Cardiac fibroblast (primary cell): ENCODE measurements at regions not wholly inside any gene's neighbourhood (a gene's known extent, or its start where the extent isn't known, plus 50 kb on each side); places are given as distances from the start of the nearest gene placed in this dataset.
A peak's percentile ranks its signal among the peaks of the same experiment; 100 is the strongest.
"Not testable (repeated sequence)": the region's sequence is repeated elsewhere in the genome, so short reads cannot be mapped to it uniquely, and the experiment has no call there.

Experiments
- DNase-seq, 2 donors: peaks; one replicate each; pipeline versions ENCODE4 v3.0.0 to v3.0.0-alpha.2; 2010; ENCODE audit warnings: low read depth in 2 of 2
- H3K4me3 ChIP-seq, 2 donors: replicated peaks in 1 of 2; 1 replicate in 1 of 2; 2 replicates in 1 of 2; pipeline ENCODE4 v1.5.1; 2011; ENCODE audit warnings: low read depth in 2 of 2, low read length in 2 of 2, mild to moderate bottlenecking in 2 of 2, moderate library complexity in 1 of 2
- TF ChIP-seq, protein P1 (sequence below): IDR thresholded peaks from one replicate; pipeline ENCODE4 v1.5.1; 2011; ENCODE audit warnings: low read depth, mild to moderate bottlenecking, low read length, inconsistent platforms

DNA sequence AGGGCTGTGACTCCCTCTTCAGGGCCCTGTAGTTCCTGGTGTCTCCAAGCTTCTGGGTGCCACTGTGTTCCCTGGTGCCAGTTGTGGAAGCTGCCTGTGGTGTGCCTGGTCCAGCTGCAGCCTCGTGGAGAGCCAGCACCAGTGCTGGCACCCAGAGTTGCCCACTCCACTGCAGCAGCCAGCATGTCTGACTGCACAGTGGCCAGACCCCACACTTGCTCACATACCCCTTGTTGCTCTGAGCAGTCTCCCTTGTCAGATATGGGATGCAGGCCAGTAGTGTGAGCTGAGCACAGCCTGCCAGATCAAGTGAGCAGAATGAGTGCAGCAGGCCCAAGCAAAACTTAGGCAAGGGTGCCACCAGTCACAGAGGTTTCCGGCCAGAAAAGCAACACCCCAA is 108.6 kb downstream of the ZMAT1 start:
- no peak for DNase-seq
- H3K4me3 ChIP-seq = no peak overlapping the region
- TF ChIP-seq, protein P1, sequence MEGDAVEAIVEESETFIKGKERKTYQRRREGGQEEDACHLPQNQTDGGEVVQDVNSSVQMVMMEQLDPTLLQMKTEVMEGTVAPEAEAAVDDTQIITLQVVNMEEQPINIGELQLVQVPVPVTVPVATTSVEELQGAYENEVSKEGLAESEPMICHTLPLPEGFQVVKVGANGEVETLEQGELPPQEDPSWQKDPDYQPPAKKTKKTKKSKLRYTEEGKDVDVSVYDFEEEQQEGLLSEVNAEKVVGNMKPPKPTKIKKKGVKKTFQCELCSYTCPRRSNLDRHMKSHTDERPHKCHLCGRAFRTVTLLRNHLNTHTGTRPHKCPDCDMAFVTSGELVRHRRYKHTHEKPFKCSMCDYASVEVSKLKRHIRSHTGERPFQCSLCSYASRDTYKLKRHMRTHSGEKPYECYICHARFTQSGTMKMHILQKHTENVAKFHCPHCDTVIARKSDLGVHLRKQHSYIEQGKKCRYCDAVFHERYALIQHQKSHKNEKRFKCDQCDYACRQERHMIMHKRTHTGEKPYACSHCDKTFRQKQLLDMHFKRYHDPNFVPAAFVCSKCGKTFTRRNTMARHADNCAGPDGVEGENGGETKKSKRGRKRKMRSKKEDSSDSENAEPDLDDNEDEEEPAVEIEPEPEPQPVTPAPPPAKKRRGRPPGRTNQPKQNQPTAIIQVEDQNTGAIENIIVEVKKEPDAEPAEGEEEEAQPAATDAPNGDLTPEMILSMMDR = no peak

DNA sequence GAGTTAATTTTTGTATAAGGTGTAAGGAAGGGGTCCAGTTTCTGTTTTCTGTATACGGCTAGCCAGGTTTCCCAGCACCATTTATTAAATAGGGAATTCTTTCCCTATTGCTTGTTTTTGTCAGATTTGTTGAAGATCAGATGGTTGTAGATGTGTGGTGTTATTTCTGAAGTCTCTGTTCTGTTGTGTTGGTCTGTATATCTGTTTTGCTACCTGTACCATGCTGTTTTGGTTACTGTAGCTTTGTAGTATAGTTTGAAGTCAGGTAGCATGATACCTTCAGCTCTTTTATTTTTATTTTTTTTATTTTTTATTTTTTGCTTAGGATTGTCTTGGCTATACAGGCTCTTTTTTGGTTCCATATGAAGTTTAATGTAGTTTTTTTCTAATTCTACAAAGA is 114.1 kb downstream of the ZMAT1 start:
- DNase-seq, H3K4me3 ChIP-seq: not testable (repeated sequence)

DNA sequence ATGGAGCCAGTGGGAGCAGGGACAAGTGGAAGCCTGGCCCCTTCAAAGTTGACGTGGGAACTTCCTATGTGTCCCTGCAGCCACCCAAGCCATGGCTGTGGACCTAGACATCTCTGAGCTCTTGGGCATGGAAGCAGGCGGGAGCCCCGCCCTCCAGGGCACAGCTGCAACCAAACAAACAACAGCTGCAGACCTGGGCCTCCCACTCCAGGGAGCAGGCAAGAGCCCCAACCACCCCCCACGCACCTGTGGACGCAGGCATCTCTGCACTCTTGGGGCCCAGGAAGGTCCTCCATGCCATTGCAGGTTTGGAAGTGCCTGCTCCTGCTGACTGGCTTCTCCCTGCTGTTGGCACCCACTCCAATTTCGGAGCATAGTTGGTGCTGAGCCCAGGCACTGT is 118.6 kb downstream of the ZMAT1 start:
- H3K4me3 ChIP-seq = no peak overlapping the region
- TF ChIP-seq, protein P1 = no peak
- no peak for DNase-seq

DNA sequence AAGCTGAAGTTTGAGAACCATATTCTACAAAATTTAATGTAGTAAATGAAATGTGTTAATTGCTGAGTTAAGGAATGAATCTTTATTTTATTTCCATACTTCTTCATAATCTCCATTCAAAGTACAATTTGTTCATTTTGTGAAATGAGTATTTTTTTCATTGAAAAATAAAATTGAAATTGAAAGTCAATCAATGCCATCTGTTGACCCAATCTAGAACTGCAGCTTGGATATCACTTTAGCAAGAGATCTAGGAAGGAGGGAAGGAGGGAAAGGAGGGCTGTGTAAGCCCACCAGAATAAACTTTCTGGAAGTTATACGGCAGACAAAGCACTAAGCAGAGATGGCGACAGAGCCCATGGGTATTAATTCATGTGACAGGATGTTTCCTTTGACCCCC is 128.4 kb downstream of the ZMAT1 start:
- TF ChIP-seq, protein P1 = peak; percentile 17
- peak; percentile 18 to 26 for DNase-seq
- H3K4me3 ChIP-seq = no peak overlapping the region

DNA sequence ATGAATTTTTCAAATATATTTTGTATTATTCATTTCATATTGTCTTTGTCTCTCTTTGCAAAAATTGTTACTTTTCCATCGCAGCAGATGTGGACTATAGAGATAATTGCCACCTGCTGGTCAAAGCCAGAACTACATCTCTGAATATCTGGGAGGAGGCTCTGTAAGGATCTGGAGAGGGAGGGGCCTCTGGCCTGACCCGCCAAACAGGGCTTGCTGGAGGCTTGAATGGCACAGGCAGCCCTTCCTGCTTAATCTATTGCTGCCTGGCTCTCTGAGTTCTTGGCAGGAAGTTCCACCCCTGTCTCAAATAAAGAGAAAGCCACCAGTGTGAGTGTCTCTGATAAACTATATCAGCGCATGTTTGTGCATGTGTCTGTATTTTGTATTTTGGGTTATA is 132.4 kb downstream of the ZMAT1 start:
- H3K4me3 ChIP-seq = no peak overlapping the region
- TF ChIP-seq, protein P1 = peak; percentile 39

DNA sequence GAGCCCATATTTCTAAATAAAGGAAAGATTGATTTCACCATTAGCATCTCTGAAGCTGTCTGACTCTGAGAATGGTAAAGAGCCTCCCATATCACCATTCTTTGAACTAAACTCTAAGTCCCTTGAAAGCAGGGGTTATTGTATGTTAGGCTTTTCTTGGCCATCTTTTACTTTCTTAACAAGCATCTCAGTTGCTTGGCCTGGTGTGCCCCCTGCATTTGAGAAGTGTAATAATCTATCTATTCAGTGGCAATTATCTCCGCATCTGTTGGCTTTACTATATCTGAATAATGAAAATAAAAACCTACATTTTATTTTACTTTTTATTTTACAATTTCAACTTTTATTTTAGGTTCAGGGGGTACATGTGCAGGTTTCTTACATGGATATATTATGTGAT is 128.3 kb upstream of the ARMCX2 start:
- DNase-seq = no peak
- TF ChIP-seq, protein P1 = no peak
- H3K4me3 ChIP-seq = no peak overlapping the region

More for the DNA sequence above, 132.4 kb downstream of the ZMAT1 start:
- DNase-seq = peak; percentile 89

DNA sequence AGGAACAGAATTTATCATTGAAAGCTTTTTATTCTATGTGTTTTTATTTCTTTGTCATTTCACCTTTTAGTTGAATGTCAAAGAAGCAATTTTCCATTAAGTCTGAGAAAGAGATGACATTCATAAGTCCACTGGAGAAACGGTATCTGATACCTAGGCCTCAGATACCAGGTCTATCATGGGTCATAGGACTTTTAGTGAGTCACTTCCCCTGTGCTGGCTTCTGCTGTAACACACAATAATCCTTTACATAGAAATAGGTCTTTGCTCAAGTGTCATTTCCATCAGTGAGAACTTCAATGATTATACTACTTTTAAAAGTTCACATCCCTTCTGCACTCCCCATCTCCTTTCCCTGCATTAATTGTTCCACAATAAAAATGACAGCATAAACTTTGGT is 125.5 kb upstream of the ARMCX2 start:
- TF ChIP-seq, protein P1 = no peak
- DNase-seq = no peak
- no peak overlapping the region for H3K4me3 ChIP-seq

DNA sequence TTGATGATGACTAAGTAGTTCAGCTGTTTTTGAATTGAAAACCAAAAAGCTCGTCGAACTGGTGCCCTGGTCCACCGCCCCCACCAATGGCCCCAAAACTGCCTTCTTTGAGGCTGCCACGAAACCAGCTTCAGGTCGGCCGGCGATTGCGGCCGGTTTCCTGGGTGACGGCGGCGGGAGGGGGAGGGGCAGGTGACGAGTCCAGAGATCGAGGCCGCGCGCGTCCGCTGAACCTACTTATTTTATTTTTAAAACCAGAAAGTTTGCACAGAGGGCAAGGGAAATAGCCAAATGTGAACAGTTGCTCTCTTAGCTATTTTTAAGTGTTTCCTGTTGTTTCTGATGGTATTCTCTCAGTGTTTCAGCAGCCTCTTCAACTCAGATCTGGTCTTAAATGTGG is 120.8 kb upstream of the ARMCX2 start:
- not testable (repeated sequence) for H3K4me3 ChIP-seq, DNase-seq
